Activated T-helper 17 cell treated with anti-CD3 and anti-CD28 coated beads, Interleukin-2, amount 50 U/mL, for 72 hours (primary cell): ENCODE measurements at regions not wholly inside any gene's neighbourhood (a gene's known extent, or its start where the extent isn't known, plus 50 kb on each side); places are given as distances from the start of the nearest gene placed in this dataset.
A peak's percentile ranks its signal among the peaks of the same experiment; 100 is the strongest.

Experiments
- ATAC-seq: fragments of 150-1000 bp; cut with Tn5 transposase; replicated peaks from 2 replicates; pipeline ENCODE4 v1.10.0; 2021; ENCODE audit warnings: mild to moderate bottlenecking, moderate library complexity
- H3K27ac Mint-ChIP-seq: one replicate; pipeline ENCODE4 v1.8.0; 2022; ENCODE audit warnings: mixed read lengths
- H3K27me3 Mint-ChIP-seq: one replicate; pipeline ENCODE4 v1.8.0; 2022; ENCODE audit warnings: mixed read lengths
- H3K36me3 Mint-ChIP-seq: one replicate; pipeline ENCODE4 v1.8.0; 2022; ENCODE audit warnings: low read depth, mild to moderate bottlenecking, mixed read lengths
- H3K4me1 Mint-ChIP-seq: one replicate; pipeline ENCODE4 v1.8.0; 2022; ENCODE audit warnings: mixed read lengths
- H3K4me3 Mint-ChIP-seq: one replicate; pipeline ENCODE4 v1.8.0; 2022; ENCODE audit warnings: mild to moderate bottlenecking, mixed read lengths
- H3K9me3 Mint-ChIP-seq: one replicate; pipeline ENCODE4 v1.8.0; 2022; ENCODE audit warnings: mixed read lengths

- H3K27me3 Mint-ChIP-seq: peaks cover 4% of the 10 kb centered on the region
- no peak for ATAC-seq
- H3K4me3 Mint-ChIP-seq: no peak overlapping the region
- H3K27ac Mint-ChIP-seq: no peak overlapping the region
- H3K9me3 Mint-ChIP-seq: no peaks in the 10 kb centered on the region
- H3K4me1 Mint-ChIP-seq: no peaks in the 10 kb centered on the region
- no peaks in the 10 kb centered on the region for H3K36me3 Mint-ChIP-seq
Measured at GRCh38 chr4:1535926-1536578, 129.8 kb upstream of the NKX1-1 start.

- Mint-ChIP-seq H3K27me3 (peaks cover 4% of the 10 kb centered on the region), H3K4me1 (no peaks in the 10 kb centered on the region), H3K27ac (no peak overlapping the region), H3K4me3 (no peak overlapping the region), H3K9me3 (no peaks in the 10 kb centered on the region), H3K36me3 (no peaks in the 10 kb centered on the region)
- no peak for ATAC-seq
Measured at GRCh38 chr4:1534876-1535526, 128.8 kb upstream of the NKX1-1 start.

GRCh38 chr4:1534095-1534872 lies 128.0 kb upstream of the NKX1-1 start:
- Mint-ChIP-seq H3K4me1 (no peaks in the 10 kb centered on the region), H3K4me3 (no peak overlapping the region), H3K36me3 (no peaks in the 10 kb centered on the region), H3K27ac (no peak overlapping the region), H3K27me3 (peaks cover 5% of the 10 kb centered on the region), H3K9me3 (no peaks in the 10 kb centered on the region)
- no peak for ATAC-seq

- H3K4me1 Mint-ChIP-seq: no peaks in the 10 kb centered on the region
- H3K27ac Mint-ChIP-seq: no peak overlapping the region
- ATAC-seq: no peak
- peaks cover 12% of the 10 kb centered on the region for H3K27me3 Mint-ChIP-seq
- H3K9me3 Mint-ChIP-seq: no peaks in the 10 kb centered on the region
- no peak overlapping the region for H3K4me3 Mint-ChIP-seq
- H3K36me3 Mint-ChIP-seq: no peaks in the 10 kb centered on the region
Measured at GRCh38 chr4:1533501-1534064, 127.3 kb upstream of the NKX1-1 start.

GRCh38 chr4:1532549-1533395 lies 126.5 kb upstream of the NKX1-1 start:
- H3K4me3 Mint-ChIP-seq: no peak overlapping the region
- H3K36me3 Mint-ChIP-seq: no peaks in the 10 kb centered on the region
- no peak overlapping the region for H3K27ac Mint-ChIP-seq
- H3K4me1 Mint-ChIP-seq: no peaks in the 10 kb centered on the region
- peaks cover 15% of the 10 kb centered on the region for H3K27me3 Mint-ChIP-seq
- ATAC-seq: no peak
- no peaks in the 10 kb centered on the region for H3K9me3 Mint-ChIP-seq

GRCh38 chr4:1531683-1532548 lies 125.7 kb upstream of the NKX1-1 start:
- H3K27ac Mint-ChIP-seq: no peak overlapping the region
- H3K9me3 Mint-ChIP-seq: no peaks in the 10 kb centered on the region
- no peak overlapping the region for H3K4me3 Mint-ChIP-seq
- no peaks in the 10 kb centered on the region for H3K4me1 Mint-ChIP-seq
- no peak for ATAC-seq
- H3K36me3 Mint-ChIP-seq: no peaks in the 10 kb centered on the region
- peaks cover 19% of the 10 kb centered on the region for H3K27me3 Mint-ChIP-seq

- Mint-ChIP-seq H3K27me3 (peaks cover 19% of the 10 kb centered on the region), H3K4me3 (no peak overlapping the region), H3K36me3 (no peaks in the 10 kb centered on the region), H3K9me3 (no peaks in the 10 kb centered on the region), H3K27ac (no peak overlapping the region), H3K4me1 (no peaks in the 10 kb centered on the region)
- no peak for ATAC-seq
Measured at GRCh38 chr4:1530356-1530755, 124.1 kb upstream of the NKX1-1 start.

GRCh38 chr4:1524761-1525160 lies 118.5 kb upstream of the NKX1-1 start:
- ATAC-seq: no peak
- Mint-ChIP-seq H3K9me3 (no peaks in the 10 kb centered on the region), H3K27ac (no peak overlapping the region), H3K27me3 (peaks cover 23% of the 10 kb centered on the region), H3K4me3 (no peak overlapping the region), H3K36me3 (no peaks in the 10 kb centered on the region), H3K4me1 (no peaks in the 10 kb centered on the region)

GRCh38 chr4:1523907-1524636 lies 117.8 kb upstream of the NKX1-1 start:
- H3K27ac Mint-ChIP-seq: no peak overlapping the region
- no peak for ATAC-seq
- no peak overlapping the region for H3K4me3 Mint-ChIP-seq
- no peaks in the 10 kb centered on the region for H3K36me3 Mint-ChIP-seq
- no peaks in the 10 kb centered on the region for H3K9me3 Mint-ChIP-seq
- peaks cover 22% of the 10 kb centered on the region for H3K27me3 Mint-ChIP-seq
- no peaks in the 10 kb centered on the region for H3K4me1 Mint-ChIP-seq

GRCh38 chr4:1523506-1523905 lies 117.3 kb upstream of the NKX1-1 start:
- no peaks in the 10 kb centered on the region for H3K9me3 Mint-ChIP-seq
- H3K4me3 Mint-ChIP-seq: no peak overlapping the region
- H3K36me3 Mint-ChIP-seq: no peaks in the 10 kb centered on the region
- H3K4me1 Mint-ChIP-seq: no peaks in the 10 kb centered on the region
- no peak for ATAC-seq
- no peak overlapping the region for H3K27ac Mint-ChIP-seq
- H3K27me3 Mint-ChIP-seq: peaks cover 16% of the 10 kb centered on the region

- Mint-ChIP-seq H3K4me1 (no peaks in the 10 kb centered on the region), H3K4me3 (no peak overlapping the region), H3K27me3 (peaks cover 15% of the 10 kb centered on the region), H3K27ac (no peak overlapping the region), H3K9me3 (no peaks in the 10 kb centered on the region), H3K36me3 (no peaks in the 10 kb centered on the region)
- ATAC-seq: no peak
Measured at GRCh38 chr4:1523033-1523432, 116.8 kb upstream of the NKX1-1 start.

GRCh38 chr4:1522606-1523005 lies 116.4 kb upstream of the NKX1-1 start:
- ATAC-seq: no peak
- H3K4me3 Mint-ChIP-seq: no peak overlapping the region
- no peaks in the 10 kb centered on the region for H3K36me3 Mint-ChIP-seq
- no peaks in the 10 kb centered on the region for H3K9me3 Mint-ChIP-seq
- H3K27ac Mint-ChIP-seq: no peak overlapping the region
- peaks cover 15% of the 10 kb centered on the region for H3K27me3 Mint-ChIP-seq
- H3K4me1 Mint-ChIP-seq: no peaks in the 10 kb centered on the region

GRCh38 chr4:1521821-1522361 lies 115.6 kb upstream of the NKX1-1 start:
- Mint-ChIP-seq H3K27ac (no peak overlapping the region), H3K36me3 (no peaks in the 10 kb centered on the region), H3K4me3 (peak overlapping the region; percentile 45), H3K27me3 (peaks cover 10% of the 10 kb centered on the region), H3K4me1 (no peaks in the 10 kb centered on the region), H3K9me3 (no peaks in the 10 kb centered on the region)
- no peak for ATAC-seq
